ENCODE measurements at regions not wholly inside any gene's neighbourhood (a gene's known extent, or its start where the extent isn't known, plus 50 kb on each side); places are given as distances from the start of the nearest gene placed in this dataset.

GRCh38 chr9:13461414-13461991, 182.0 kb upstream of the MPDZ start:
- Mint-ChIP-seq H3K4me1 (ENCODE audit: low read depth) (no peaks in the 10 kb centered on the region), H3K36me3 (ENCODE audit: low read depth) (no peaks in the 10 kb centered on the region)

GRCh38 chr9:13459071-13459470, 179.6 kb upstream of the MPDZ start:
- TF ChIP-seq CTCF (IDR thresholded peaks at IDR 0.05), result no peak
- DNase-seq, result no peak
- H3K9me3 Mint-ChIP-seq, result no peaks in the 10 kb centered on the region
- no peaks in the 10 kb centered on the region for H3K36me3 Mint-ChIP-seq (ENCODE audit: low read depth)
- no peak overlapping the region for H3K4me3 Mint-ChIP-seq
- H3K27me3 Mint-ChIP-seq (ENCODE audit: insufficient read depth), result 0 out of 2 replicates have a peak, but pooled peaks cover under 1% of the 10 kb centered on the region
- H3K27ac Mint-ChIP-seq, result no peak overlapping the region
- H3K4me1 Mint-ChIP-seq (ENCODE audit: low read depth), result no peaks in the 10 kb centered on the region

More at GRCh38 chr9:13461414-13461991, 182.0 kb upstream of the MPDZ start:
- H3K9me3 Mint-ChIP-seq, result no peaks in the 10 kb centered on the region
- no peak for TF ChIP-seq CTCF (IDR thresholded peaks at IDR 0.05)
- H3K4me3 Mint-ChIP-seq, result no peak overlapping the region
- no peak overlapping the region for H3K27ac Mint-ChIP-seq
- peaks cover 7% of the 10 kb centered on the region for H3K27me3 Mint-ChIP-seq (ENCODE audit: insufficient read depth)
- no peak for DNase-seq

GRCh38 chr9:13457795-13458194, 178.3 kb upstream of the MPDZ start:
- Mint-ChIP-seq H3K4me3 (no peak overlapping the region), H3K9me3 (no peaks in the 10 kb centered on the region), H3K4me1 (ENCODE audit: low read depth) (no peaks in the 10 kb centered on the region), H3K36me3 (ENCODE audit: low read depth) (no peaks in the 10 kb centered on the region), H3K27ac (no peak overlapping the region), H3K27me3 (ENCODE audit: insufficient read depth) (peaks cover 5% of the 10 kb centered on the region; the same call in 1 of the 2 replicates)
- TF ChIP-seq CTCF (IDR thresholded peaks at IDR 0.05), result no peak
- DNase-seq, result no peak

- TF ChIP-seq CTCF (IDR thresholded peaks at IDR 0.05), result no peak
- H3K4me1 Mint-ChIP-seq (ENCODE audit: low read depth), result no peaks in the 10 kb centered on the region
- H3K36me3 Mint-ChIP-seq (ENCODE audit: low read depth), result no peaks in the 10 kb centered on the region
- no peak overlapping the region for H3K4me3 Mint-ChIP-seq
- peaks cover 5% of the 10 kb centered on the region; the same call in 1 of the 2 replicates for H3K27me3 Mint-ChIP-seq (ENCODE audit: insufficient read depth)
- no peak for DNase-seq
- no peaks in the 10 kb centered on the region for H3K9me3 Mint-ChIP-seq
- no peak overlapping the region for H3K27ac Mint-ChIP-seq
Measured at GRCh38 chr9:13450723-13451122, 171.2 kb upstream of the MPDZ start.

GRCh38 chr9:13448482-13448881, 169.0 kb upstream of the MPDZ start:
- no peak for TF ChIP-seq CTCF (IDR thresholded peaks at IDR 0.05)
- Mint-ChIP-seq H3K36me3 (ENCODE audit: low read depth) (no peaks in the 10 kb centered on the region), H3K9me3 (no peaks in the 10 kb centered on the region), H3K4me1 (ENCODE audit: low read depth) (no peaks in the 10 kb centered on the region), H3K27me3 (ENCODE audit: insufficient read depth) (peaks cover 5% of the 10 kb centered on the region; the same call in 1 of the 2 replicates), H3K27ac (no peak overlapping the region), H3K4me3 (no peak overlapping the region)
- DNase-seq, result no peak
